WI38 (cell line): ENCODE measurements at regions not wholly inside any gene's neighbourhood (a gene's known extent, or its start where the extent isn't known, plus 50 kb on each side); places are given as distances from the start of the nearest gene placed in this dataset.

Experiments
- H3K4me3 ChIP-seq: 2 replicates; pipeline ENCODE4 v1.5.1; 2011; ENCODE audit warnings: low read depth, mild to moderate bottlenecking, control low read depth, low read length
- TF ChIP-seq, protein P1 (sequence below): IDR thresholded peaks from 2 replicates; pipeline ENCODE4 v1.5.1; 2012; ENCODE audit warnings: low read depth, mild to moderate bottlenecking, control low read depth, low read length

DNA sequence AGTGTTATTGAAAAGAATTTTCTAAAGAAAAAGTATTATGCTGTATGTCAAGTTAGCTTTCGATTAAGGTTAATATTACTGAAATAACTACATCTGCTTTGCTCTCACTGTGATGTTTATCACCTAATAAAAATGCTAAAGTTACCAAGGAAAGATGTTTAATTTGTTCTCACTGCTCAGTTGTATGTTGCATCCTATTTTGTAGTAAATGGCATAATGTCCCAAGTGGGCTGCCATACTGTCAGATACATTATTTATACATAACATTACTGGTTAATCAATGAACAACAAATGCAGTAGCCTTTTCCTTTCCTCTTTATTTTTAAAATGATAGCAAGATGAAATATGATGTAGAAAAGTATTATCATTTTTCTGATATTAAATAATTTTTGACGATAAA lies 226.3 kb upstream of the DACH1 start:
- no peak overlapping the region for H3K4me3 ChIP-seq
- TF ChIP-seq, protein P1, sequence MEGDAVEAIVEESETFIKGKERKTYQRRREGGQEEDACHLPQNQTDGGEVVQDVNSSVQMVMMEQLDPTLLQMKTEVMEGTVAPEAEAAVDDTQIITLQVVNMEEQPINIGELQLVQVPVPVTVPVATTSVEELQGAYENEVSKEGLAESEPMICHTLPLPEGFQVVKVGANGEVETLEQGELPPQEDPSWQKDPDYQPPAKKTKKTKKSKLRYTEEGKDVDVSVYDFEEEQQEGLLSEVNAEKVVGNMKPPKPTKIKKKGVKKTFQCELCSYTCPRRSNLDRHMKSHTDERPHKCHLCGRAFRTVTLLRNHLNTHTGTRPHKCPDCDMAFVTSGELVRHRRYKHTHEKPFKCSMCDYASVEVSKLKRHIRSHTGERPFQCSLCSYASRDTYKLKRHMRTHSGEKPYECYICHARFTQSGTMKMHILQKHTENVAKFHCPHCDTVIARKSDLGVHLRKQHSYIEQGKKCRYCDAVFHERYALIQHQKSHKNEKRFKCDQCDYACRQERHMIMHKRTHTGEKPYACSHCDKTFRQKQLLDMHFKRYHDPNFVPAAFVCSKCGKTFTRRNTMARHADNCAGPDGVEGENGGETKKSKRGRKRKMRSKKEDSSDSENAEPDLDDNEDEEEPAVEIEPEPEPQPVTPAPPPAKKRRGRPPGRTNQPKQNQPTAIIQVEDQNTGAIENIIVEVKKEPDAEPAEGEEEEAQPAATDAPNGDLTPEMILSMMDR: no peak

DNA sequence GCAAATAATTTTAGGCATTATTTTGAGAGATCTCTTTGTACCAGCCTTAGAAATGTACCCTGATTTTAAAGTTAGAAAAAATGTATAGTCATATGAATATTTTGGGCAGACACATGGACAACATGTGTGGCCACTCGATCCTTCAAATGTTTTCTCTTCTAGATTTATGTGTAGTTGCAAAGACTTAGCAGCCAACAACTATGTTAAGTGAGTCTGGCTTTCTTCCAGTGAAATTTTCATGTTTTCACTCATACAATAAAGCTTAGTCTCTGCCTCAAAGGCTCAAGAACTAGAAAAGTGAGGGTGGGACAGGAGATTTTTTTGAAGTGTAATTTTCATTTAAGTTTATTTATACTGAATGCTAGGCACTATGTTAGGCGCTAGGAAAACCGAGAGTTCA lies 207.7 kb upstream of the DACH1 start:
- no peak overlapping the region for H3K4me3 ChIP-seq
- TF ChIP-seq, protein P1: no peak

DNA sequence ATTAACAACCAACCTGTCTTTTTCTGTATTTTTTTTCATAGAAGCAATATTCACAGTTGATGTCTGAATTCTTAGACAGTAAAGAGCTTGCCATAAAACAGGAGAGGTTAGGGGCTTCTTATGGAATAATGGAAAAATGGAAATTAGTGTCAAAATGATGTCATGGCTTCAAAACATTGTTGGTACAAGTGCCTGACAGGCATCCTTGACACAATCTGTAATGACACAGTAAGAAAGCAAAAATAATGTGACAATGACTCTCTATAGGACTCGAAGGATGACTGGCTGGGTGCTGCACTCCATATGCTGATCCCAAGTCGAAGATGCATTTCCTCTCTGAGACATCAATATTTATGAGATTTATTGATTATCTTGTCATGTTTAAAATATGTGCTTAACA lies 205.3 kb upstream of the DACH1 start:
- TF ChIP-seq, protein P1: no peak
- no peak overlapping the region for H3K4me3 ChIP-seq

DNA sequence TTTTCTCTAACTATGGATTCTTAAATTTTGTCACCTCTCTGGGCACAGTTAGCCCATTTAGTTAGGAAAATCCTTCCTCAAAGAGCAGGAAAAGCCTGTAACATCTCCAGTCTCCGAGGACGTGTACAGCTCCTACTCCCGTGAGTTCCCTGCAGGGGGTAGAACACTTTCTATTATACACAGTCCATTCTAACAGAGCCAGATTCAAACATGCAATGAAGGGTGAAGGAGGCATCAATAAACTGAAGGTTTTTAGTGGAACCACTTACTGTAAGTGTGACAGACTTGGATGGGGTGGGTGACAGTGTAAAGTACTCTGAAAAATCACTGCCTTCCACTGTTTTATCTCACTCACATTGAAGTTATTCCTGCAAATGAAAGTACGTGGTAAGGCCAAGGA lies 204.7 kb upstream of the DACH1 start:
- H3K4me3 ChIP-seq: no peak overlapping the region
- TF ChIP-seq, protein P1: no peak

DNA sequence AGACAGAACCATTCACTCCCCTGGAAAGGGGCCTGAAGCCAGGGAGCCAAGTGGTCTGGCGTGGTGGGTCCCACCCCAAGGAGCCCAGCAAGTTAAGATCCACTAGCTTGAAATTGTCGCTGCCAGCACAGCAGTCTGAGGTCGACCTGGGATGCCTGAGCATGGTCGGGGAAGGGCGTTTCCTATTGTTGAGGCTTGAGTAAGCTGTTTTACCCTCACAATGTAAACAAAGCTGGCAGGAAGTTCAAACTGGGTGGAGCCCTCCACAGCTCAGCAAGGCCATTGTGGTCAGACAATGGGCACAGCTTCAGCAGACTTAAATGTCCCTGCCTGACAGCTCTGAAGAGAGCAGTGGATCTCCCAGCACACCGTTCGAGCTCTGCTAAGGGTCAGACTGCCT lies 195.6 kb upstream of the DACH1 start:
- TF ChIP-seq, protein P1: no peak
- H3K4me3 ChIP-seq: no peak overlapping the region

DNA sequence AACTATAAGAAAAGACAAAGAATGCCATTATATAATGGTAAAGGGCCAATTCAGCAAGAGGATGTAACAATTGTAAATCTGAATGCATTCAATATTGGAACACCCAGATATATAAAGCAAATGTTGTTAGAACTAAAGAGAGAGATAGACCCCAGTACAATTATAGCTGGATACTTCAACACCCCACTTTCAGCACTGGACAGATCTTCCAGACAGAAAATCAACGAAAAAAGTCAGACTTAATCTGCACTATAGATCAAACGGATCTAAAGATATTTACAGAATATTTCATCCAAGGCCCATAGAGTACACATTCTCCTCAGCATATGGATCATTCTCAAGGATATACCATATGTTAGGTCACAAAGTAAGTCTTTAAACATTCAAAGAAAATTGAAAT lies 194.6 kb upstream of the DACH1 start:
- TF ChIP-seq, protein P1: no peak
- no peak overlapping the region for H3K4me3 ChIP-seq

DNA sequence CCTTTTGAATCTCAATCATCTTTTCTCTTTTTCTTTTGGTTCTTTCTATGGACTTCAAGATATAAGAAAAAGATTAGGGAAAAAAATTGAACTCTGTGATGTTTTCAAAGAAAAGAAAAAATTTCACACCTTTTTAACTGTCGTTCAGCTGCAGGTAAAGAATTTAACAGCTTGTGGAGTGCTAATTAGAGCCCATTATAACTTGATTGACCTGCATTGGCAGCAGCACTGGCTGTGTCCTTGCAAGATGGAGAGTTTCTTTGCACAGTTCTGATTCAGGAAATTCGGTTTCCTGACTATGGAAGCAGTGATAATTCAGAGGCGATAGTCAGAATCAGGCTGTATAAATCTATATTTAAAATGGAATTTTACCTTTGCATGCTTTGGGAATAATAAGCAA lies 183.2 kb upstream of the DACH1 start:
- H3K4me3 ChIP-seq: no peak overlapping the region
- TF ChIP-seq, protein P1: no peak

DNA sequence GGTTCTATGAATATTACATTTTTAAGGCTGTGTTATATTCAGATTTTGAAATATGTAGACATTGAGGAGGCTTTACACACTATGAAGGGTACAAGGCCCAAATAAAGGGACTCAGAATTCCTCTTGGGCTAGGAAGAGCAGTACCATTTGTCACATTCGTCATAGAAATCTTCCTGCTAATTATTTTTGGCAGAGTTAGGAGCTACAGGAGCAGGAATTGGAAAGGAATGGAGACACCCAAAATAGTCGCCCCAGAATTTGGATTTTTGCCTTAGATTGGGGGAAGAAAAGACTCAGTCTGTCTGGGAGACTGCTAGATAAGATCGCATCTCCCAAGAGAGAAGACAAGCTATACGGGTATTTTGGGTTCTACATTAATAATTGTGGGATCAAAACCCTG lies 176.4 kb upstream of the DACH1 start:
- H3K4me3 ChIP-seq: no peak overlapping the region
- TF ChIP-seq, protein P1: no peak
